ENCODE measurements at regions not wholly inside any gene's neighbourhood (a gene's known extent, or its start where the extent isn't known, plus 50 kb on each side); places are given as distances from the start of the nearest gene placed in this dataset.
"Not testable (repeated sequence)": the region's sequence is repeated elsewhere in the genome, so short reads cannot be mapped to it uniquely, and the experiment has no call there.

DNA sequence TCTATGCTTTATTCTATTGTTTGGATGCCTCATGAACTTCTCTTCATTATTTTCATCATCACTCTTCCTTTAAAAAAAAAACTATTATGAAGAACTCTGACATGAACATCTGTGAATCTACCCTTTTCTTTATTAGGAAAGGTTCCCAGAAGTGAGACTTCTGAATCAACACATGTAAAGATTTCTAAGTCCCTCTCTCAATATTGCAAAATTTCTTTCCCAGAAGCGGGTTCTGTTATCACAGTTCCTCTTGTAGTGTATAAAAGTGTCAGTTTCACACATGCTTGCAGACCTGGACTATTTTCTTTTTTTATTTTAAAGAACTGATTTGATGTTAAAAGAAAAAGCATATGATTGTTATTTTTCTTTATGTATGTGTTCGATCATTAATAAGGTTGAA, 330.8 kb upstream of the KLF3 start:
- no peak for DNase-seq (ENCODE audit: low read depth)

DNA sequence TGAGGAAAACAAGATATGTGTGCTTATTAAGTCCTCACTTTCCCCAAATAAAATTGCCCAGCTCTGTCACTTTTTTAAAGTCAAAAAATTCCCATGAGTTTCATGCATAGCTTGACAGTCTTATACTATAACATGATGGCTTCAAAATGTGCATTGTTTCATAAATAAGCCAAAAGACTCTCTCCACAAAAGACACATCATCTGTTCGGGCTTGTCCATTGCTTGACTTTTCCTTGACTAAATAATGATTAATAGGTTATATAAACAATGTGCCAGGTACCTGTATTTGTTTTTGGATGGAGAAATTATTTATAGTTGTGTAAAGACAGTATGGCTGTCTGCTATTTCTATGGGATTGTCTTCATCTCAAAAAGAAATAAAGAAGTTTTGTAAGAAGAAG, 329.2 kb upstream of the KLF3 start:
- DNase-seq (ENCODE audit: low read depth), result no peak

DNA sequence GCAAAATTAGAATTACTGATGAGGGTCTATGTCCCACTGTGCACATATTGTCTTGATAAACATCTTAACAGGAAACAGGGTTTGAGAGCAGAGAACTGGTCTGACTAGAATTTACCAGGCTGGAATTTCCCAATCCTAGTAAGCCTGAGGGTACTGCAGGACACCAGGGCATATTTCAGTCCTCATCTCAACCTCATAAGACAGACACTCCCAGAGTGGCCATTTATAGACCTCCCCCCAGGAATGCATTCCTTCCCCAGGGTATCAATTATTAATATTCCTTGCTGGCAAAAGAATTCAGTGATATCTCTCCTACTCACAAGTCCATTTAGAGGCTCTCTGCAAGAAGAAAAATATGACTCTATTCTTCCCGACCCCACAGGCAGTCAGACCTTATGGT, 325.1 kb upstream of the KLF3 start:
- not testable (repeated sequence) for DNase-seq (ENCODE audit: low read depth)

GRCh38 chr4:38343608-38344007, 320.4 kb upstream of the KLF3 start:
- no peak for DNase-seq (ENCODE audit: low read depth)

DNA sequence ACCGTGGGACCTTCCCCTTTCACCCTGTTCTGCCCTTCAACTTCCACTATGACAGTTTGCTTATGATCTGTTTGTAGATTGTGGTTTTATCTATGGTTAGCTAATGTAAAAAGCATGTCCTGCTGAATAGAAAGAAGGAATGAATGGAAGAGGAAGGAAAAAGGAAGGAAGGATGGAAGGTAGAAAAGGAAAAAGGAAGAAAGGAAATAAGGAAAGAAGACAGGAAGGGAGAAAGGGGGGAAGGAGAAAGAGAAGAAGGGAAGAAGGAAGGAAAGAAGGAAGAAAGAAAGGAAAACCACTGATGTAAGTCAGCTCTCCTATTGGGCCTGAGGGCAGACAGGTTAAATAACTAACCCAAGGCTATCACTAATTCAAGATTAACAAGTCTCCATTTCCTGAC, 319.1 kb upstream of the KLF3 start:
- DNase-seq (ENCODE audit: low read depth), result peak; percentile 9

GRCh38 chr4:38347251-38347650, 316.7 kb upstream of the KLF3 start:
- DNase-seq (ENCODE audit: low read depth), result no peak

- no peak for DNase-seq (ENCODE audit: low read depth)
Observed at GRCh38 chr4:38354421-38354820, 309.6 kb upstream of the KLF3 start.

DNA sequence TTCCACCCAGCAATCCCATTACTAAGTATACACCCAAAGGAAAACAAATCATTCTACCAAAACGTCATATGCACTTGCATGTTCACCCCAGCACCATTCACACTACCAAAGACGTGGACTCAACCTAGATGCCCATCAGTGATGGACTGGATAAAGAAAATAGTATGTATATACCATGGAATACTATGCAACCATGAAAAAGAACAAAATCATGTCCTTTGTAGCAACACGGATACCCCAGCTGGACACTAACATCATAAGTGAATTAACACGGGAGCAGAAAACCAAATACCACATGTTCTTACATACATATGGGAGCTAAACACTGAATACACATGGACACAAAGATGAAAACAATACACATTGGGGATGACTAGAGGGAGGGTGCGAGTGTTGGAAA, 309.1 kb upstream of the KLF3 start:
- no peak for DNase-seq (ENCODE audit: low read depth)

DNA sequence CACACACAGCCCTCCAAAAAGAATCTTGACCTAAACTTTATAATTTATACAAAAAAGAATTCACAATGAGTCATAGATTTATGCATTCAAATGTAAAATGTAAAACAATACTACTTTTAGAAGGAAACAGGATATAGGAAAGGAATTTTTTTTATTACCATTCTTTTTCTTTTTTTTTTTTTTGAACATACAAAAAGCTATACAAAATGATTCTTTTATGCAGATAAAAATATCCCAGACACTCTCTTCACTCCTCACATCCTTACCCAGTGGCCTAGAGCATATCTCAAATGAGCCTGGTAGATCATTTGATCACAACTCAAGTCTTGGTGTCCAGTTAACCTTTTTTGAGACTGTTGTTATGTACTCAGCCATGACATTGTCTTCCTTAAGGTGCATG, 307.3 kb upstream of the KLF3 start:
- DNase-seq (ENCODE audit: low read depth), result no peak

DNA sequence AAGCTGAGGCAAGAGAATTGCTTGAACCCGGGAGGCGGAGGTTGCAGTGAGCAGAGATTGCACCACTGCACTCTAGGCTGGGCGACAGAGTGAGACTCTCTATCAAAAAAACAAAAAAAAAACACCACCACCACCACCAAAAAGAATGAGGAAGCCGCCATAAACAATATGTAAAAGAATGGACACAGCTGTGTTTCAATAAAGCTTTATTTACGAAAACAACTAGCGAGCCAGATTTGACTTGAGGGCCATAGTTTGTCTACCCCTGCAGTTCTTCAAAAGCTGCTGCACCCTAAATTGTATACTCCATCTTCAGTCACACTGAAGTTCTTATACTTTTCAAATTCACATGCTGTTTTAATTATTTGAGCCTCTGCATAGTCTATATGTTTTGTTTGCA, 306.5 kb upstream of the KLF3 start:
- DNase-seq (ENCODE audit: low read depth), result no peak

GRCh38 chr4:38359113-38359512, 304.9 kb upstream of the KLF3 start:
- no peak for DNase-seq (ENCODE audit: low read depth)

DNA sequence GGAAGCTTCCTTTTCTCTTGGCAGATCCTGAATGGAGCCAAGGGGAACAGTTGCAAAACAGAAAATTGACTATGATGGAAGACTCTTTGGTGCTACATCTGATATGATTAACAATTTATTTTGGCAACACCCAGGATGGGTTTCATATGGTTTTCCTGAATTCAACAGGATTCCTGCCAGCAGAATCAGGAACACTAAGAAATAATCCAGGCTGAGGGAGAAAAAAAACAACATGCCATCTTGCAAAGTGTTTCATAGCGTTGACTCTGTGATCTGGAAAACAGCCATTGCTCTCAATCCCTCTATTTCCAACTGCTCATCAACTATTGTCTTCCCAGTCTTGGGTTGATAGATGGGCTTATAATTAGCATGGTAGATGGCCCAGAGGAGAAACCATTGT, 303.8 kb upstream of the KLF3 start:
- DNase-seq (ENCODE audit: low read depth), result no peak

DNA sequence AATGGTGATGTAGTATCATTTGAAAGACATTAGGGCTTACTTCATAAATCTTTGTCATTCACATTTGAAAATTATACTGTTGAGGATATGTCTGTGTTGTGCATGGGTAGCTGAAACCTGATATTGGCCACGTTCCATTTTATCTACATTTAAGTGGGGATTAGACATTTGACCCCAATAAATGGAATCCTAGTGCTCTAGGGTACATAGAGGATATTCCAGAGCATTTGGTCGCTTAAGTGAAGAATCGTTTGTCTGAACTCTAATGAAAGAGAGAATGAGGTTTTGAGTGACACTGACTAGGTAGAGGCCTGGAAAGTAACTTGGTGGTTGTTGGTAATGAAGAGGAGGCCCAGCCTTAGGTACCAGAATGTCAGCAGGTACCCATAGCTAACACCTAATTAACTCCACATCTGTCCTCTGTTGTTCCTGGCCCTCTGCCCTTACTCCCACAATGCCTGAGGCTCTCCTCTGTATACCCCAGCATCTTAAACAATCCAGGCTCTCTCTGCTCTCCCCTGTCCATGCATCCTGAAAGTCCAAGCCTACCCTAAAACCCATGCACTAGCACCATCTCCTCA, 299.5 kb upstream of the KLF3 start:
- no peak for DNase-seq (ENCODE audit: low read depth)

- no peak for DNase-seq (ENCODE audit: low read depth)
Observed at GRCh38 chr4:38365261-38365660, 298.7 kb upstream of the KLF3 start.

DNA sequence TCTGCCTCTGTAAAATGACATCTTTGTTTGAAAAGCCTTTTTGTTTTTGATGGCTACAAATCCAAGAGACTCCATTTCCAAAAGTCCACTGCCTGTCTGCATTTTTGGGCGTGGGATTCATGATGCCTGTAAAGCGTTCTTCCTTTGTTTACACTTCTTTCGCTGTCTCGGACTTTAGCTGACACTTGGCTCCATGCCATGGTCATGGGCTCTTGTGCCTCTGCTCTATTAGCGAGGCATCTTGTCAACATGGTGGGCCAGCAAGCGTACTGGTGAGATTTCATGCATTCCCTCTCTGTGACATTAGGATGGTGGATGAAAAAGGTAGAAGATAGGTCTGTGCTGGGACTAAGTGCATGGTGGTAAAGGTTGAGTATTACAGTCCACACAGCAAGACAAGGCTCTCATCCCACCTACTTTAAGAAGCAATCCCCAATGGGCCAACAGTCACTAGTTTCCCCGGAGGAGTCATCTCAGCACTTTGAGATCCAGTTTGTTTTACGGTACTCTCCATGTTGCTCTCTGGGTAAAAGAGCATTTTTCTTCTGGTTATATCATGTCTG, 298.2 kb upstream of the KLF3 start:
- DNase-seq (ENCODE audit: low read depth), result no peak

DNA sequence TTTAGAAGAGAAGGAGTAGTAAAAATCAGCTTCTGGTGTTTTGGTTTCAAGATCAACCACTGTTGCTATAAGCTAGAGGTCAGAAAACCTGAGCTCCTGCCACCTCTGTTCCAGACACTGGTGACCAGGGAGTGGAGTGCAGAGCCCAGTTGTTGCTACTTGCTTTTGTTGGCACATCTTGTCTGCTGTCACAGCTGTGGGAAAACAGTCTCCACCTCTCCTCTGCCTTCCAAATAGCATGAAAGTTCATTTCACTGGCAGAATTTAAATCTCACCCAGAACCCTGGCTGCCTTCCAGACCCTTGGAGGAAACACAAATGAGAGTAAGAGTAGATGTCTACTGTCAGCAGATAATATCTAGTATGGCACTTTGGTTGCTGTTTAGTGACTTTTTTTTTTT, 297.5 kb upstream of the KLF3 start:
- DNase-seq (ENCODE audit: low read depth), result peak; percentile 39

DNA sequence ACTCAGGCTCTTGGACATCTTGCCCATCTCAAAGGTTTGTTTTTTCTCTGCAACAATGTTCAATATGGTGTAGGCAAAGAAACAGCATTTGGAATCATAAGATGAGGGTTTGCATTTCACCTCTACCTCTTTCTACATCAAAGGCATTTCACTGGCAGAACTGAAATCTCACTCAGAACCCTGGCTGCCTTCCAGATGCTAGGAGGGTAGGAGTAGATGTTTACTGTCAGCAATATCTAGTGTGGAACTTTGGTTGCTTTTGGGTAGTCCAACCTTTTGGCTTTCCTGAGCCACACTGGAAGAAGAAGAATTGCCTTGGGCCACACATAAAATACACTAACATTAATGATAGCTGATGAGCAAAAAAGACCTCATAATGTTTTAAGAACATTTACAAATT, 297.0 kb upstream of the KLF3 start:
- DNase-seq (ENCODE audit: low read depth), result no peak

DNA sequence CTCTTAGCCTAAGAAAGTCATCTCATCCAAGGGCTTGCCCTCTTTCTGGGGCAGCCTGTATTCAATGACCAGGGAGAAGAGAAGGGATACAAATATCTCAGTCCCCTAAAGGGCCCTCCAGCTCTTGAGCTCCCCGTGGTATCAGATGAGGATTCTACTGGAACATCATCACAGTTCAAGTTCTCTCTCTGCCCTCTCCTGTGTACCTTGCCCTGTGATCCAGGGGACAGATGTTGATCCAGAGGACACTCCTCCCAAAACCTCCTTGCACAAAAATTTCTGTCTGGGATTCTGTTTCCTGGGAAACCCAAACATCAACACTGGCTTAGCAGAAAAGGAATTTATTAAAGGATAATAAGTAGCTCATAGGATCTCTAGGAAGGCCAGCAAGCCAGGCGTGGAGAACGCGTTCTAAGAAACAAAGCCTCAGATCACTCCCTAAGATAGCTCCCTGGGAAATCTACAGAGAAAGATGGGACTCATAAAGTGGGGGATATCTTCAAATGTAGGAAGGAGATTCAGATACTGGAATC, 296.3 kb upstream of the KLF3 start:
- DNase-seq (ENCODE audit: low read depth), result no peak

DNA sequence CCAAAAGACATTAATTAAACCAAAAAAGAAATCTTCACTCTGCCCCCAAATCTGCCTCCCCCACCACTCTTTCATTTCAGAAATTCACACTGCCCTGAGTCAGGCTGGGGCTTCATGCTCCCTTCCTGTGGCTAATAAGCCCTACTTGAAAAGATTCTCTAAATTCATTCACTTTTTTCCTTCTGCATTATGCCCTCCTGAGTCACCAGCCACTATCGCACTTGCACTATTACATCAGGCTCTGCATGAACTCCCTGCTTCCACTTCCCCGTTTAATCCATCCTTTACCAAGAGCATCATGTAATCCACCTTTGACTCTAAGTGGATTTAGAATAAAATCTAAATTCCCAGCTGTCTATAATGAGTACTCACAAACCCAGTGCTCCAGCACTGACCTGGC, 295.4 kb upstream of the KLF3 start:
- DNase-seq (ENCODE audit: low read depth), result peak; percentile 59

GRCh38 chr4:38371391-38371851, 292.6 kb upstream of the KLF3 start:
- peak; percentile 77 for DNase-seq (ENCODE audit: low read depth)

DNA sequence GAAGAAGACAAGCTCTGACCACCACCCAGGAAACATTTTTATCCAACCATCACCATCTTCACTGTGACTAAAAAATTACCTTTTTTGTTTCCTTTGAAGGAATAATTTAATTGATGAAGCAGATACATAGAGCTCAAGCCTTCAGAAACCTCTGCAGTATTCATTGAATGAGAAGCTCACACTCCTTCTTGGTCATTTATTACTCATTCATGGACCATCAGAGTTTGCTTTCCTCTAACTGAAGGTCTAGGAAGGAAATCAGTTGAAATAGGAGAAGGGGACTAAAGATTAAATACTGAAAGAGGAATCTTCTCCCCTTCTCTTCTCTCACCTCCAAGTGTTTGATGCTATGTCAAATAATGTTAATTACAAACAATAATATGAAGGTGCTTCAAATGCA, 290.6 kb upstream of the KLF3 start:
- DNase-seq (ENCODE audit: low read depth), result no peak

DNA sequence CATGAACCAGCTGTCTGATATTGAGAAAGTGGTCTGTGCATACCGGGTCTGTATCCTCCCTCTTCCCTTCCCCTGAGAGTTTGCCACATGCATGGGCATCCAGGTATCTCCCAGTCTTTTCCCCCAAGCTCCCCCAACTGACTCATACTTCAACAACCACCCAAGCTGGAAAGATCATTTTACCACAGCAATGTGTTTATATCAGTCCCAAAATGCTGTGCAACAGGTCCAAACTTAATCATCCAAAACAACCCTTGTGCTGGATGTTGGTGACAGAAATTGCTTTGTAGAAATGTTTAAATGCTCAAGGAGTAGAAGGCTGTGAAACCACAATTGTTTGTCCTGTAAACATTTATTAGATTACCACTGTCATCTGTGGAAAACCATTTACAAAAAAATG, 286.8 kb upstream of the KLF3 start:
- peak; percentile 20 for DNase-seq (ENCODE audit: low read depth)

DNA sequence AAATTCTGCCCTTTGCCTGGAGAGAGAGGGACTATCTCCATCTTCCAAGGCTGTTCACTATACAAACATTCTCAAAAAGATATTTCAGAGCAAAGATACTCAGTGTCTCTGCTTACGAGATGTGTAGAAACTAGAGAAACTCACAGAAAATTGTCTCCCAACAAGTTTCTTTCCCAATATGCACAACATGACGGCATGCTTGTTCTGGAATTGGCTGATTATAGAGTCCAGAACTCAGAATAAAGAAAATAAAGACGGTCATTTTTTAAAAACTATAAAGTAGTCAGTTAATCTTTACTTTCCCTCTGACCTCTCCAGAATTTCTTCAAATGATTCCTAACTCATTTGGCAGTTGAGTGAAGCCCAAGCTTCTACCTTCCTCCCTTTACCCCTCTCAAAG, 285.5 kb upstream of the KLF3 start:
- DNase-seq (ENCODE audit: low read depth), result no peak

GRCh38 chr4:38381788-38382187, 282.2 kb upstream of the KLF3 start:
- no peak for DNase-seq (ENCODE audit: low read depth)
